Astrocyte (in vitro differentiated cells and primary cell): ENCODE measurements at regions not wholly inside any gene's neighbourhood (a gene's known extent, or its start where the extent isn't known, plus 50 kb on each side); places are given as distances from the start of the nearest gene placed in this dataset.

ENCODE experiments used
- DNase-seq: peaks from one replicate; pipeline ENCODE4 v3.0.0-alpha.2; 2010; ENCODE audit warnings: low read depth
- FAIRE-seq: peaks from 2 replicates; lab custom pipeline; 2011; peaks lifted over from hg19 to GRCh38; lab: Jason Lieb, UNC
- H2AFZ ChIP-seq: 2 replicates; pipeline ENCODE4 v1.6.0; 2012; ENCODE audit warnings: low read depth, low read length, inconsistent platforms
- H3K27ac ChIP-seq: 2 replicates; pipeline ENCODE4 v1.5.1; 2011; ENCODE audit warnings: low read depth, low read length, inconsistent platforms
- H3K27me3 ChIP-seq: 2 replicates; pipeline ENCODE4 v1.6.0; 2011; ENCODE audit warnings: low read length, inconsistent platforms; ENCODE audit not compliant: insufficient read depth
- H3K36me3 ChIP-seq: 2 replicates; pipeline ENCODE4 v1.5.1; 2011; ENCODE audit warnings: low read length, inconsistent platforms; ENCODE audit not compliant: insufficient read depth
- H3K4me1 ChIP-seq: 2 replicates; pipeline ENCODE4 v1.5.1; 2011; ENCODE audit warnings: low read length, inconsistent platforms; ENCODE audit not compliant: insufficient read depth
- H3K4me2 ChIP-seq: 2 replicates; pipeline ENCODE4 v1.6.0; 2012; ENCODE audit warnings: low read length, inconsistent platforms
- H3K4me3 ChIP-seq: 2 replicates; pipeline ENCODE4 v1.5.1; 2011; ENCODE audit warnings: low read depth, mild to moderate bottlenecking, low read length, inconsistent platforms; ENCODE audit not compliant: insufficient read depth
- H3K79me2 ChIP-seq: 2 replicates; pipeline ENCODE4 v1.6.0; 2012; ENCODE audit warnings: mild to moderate bottlenecking, low read length, inconsistent platforms; ENCODE audit not compliant: insufficient read depth
- H3K9ac ChIP-seq: 2 replicates; pipeline ENCODE4 v1.6.0; 2012; ENCODE audit warnings: mild to moderate bottlenecking, low read length, inconsistent platforms
- H3K9me3 ChIP-seq: 2 replicates; pipeline ENCODE4 v1.5.1; 2012; ENCODE audit warnings: low read depth, mild to moderate bottlenecking, low read length, inconsistent platforms; ENCODE audit not compliant: insufficient read depth
- H4K20me1 ChIP-seq: 2 replicates; pipeline ENCODE4 v1.6.0; 2012; ENCODE audit warnings: low read length, inconsistent platforms; ENCODE audit not compliant: insufficient read depth
- H3K27ac Mint-ChIP-seq: one replicate; pipeline ENCODE4 v1.8.0; 2021; ENCODE audit warnings: mild to moderate bottlenecking, mixed read lengths; ENCODE audit not compliant: unreplicated experiment
- H3K27me3 Mint-ChIP-seq: one replicate; pipeline ENCODE4 v1.8.0; 2021; ENCODE audit warnings: low read depth, mixed read lengths; ENCODE audit not compliant: unreplicated experiment
- H3K36me3 Mint-ChIP-seq: one replicate; pipeline ENCODE4 v1.8.0; 2021; ENCODE audit warnings: low read depth, mixed read lengths; ENCODE audit not compliant: unreplicated experiment
- H3K4me1 Mint-ChIP-seq: one replicate; pipeline ENCODE4 v1.8.0; 2021; ENCODE audit warnings: low read depth, mixed read lengths; ENCODE audit not compliant: unreplicated experiment
- H3K4me3 Mint-ChIP-seq: one replicate; pipeline ENCODE4 v1.8.0; 2021; ENCODE audit warnings: mild to moderate bottlenecking, moderate library complexity, mixed read lengths; ENCODE audit not compliant: unreplicated experiment
- H3K9me3 Mint-ChIP-seq: one replicate; pipeline ENCODE4 v1.8.0; 2021; ENCODE audit warnings: mild to moderate bottlenecking, mixed read lengths; ENCODE audit not compliant: unreplicated experiment
- EZH2 ChIP-seq: IDR thresholded peaks from 2 replicates; pipeline ENCODE4 v1.6.1; 2012; ENCODE audit warnings: mild to moderate bottlenecking, low read length, inconsistent platforms; ENCODE audit not compliant: insufficient read depth
- TF ChIP-seq, protein P1 (sequence below): IDR thresholded peaks from 2 replicates; pipeline ENCODE4 v1.5.1; 2011; ENCODE audit warnings: low read depth, mild to moderate bottlenecking, inconsistent platforms, low read length, moderate library complexity; ENCODE audit not compliant: insufficient read depth

DNA sequence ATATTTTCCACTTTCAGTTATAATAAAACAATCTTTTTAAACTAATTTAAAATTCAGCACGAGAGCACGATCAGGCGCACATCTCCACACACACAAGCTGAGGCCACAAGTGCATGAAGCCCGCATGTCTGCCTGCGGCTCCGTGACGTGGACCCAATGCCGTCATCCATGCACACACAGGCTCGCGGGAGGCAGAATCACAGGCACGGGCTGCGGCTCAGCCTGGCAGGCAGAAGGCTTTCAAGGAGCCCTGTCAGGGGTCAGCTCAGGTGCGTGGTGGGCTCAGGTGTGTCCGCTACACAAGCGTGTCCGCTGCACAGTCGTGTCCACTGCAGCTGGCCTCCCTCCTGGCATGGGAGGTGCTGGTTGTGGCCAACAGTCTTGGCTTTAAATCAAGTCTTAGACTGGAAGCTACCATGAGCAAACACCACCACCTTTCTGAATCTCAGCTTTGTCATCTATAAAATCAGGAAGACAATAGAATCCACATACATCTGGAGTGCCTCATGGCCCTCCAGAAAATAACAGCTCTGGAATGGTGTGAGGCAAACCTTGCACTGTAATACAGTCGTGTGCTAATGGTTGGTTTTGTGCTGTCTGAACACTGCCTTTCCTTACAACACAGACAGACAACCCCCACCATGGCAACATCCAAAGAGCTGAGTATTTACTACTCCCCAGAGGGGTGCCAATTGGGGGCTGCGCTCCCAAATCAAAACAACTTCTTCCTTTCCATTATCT is 210.1 kb downstream of the NDUFA10 start:
- H3K9me3 ChIP-seq: no peaks in the 10 kb centered on the region
- no peaks in the 10 kb centered on the region for H3K4me1 ChIP-seq
- no peak overlapping the region for H3K9ac ChIP-seq
- H3K27me3 ChIP-seq: no peaks in the 10 kb centered on the region
- peaks cover 31% of the 10 kb centered on the region for H3K27me3 Mint-ChIP-seq
- H3K4me2 ChIP-seq: no peak overlapping the region
- H4K20me1 ChIP-seq: no peaks in the 10 kb centered on the region
- H2AFZ ChIP-seq: no peak overlapping the region
- H3K27ac Mint-ChIP-seq: no peak overlapping the region
- H3K36me3 Mint-ChIP-seq: no peaks in the 10 kb centered on the region
- H3K4me3 Mint-ChIP-seq: no peak overlapping the region
- TF ChIP-seq, protein P1, sequence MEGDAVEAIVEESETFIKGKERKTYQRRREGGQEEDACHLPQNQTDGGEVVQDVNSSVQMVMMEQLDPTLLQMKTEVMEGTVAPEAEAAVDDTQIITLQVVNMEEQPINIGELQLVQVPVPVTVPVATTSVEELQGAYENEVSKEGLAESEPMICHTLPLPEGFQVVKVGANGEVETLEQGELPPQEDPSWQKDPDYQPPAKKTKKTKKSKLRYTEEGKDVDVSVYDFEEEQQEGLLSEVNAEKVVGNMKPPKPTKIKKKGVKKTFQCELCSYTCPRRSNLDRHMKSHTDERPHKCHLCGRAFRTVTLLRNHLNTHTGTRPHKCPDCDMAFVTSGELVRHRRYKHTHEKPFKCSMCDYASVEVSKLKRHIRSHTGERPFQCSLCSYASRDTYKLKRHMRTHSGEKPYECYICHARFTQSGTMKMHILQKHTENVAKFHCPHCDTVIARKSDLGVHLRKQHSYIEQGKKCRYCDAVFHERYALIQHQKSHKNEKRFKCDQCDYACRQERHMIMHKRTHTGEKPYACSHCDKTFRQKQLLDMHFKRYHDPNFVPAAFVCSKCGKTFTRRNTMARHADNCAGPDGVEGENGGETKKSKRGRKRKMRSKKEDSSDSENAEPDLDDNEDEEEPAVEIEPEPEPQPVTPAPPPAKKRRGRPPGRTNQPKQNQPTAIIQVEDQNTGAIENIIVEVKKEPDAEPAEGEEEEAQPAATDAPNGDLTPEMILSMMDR: no peak
- no peak for TF ChIP-seq EZH2
- DNase-seq (no peak), FAIRE-seq (no peak)
- no peak overlapping the region for H3K4me3 ChIP-seq
- H3K79me2 ChIP-seq: no peaks in the 10 kb centered on the region
- H3K36me3 ChIP-seq: no peaks in the 10 kb centered on the region
- H3K9me3 Mint-ChIP-seq: peaks cover 2% of the 10 kb centered on the region
- no peaks in the 10 kb centered on the region for H3K4me1 Mint-ChIP-seq
- no peak overlapping the region for H3K27ac ChIP-seq

- Histone ChIP-seq H3K4me1 (no peaks in the 10 kb centered on the region), H3K4me2 (no peak overlapping the region), H4K20me1 (no peaks in the 10 kb centered on the region), H3K27me3 (no peaks in the 10 kb centered on the region), H2AFZ (no peak overlapping the region), H3K36me3 (no peaks in the 10 kb centered on the region), H3K4me3 (no peak overlapping the region), H3K9ac (no peak overlapping the region), H3K27ac (no peak overlapping the region), H3K79me2 (no peaks in the 10 kb centered on the region), H3K9me3 (no peaks in the 10 kb centered on the region)
- DNase-seq (no peak), FAIRE-seq (no peak)
- peaks cover 30% of the 10 kb centered on the region for H3K27me3 Mint-ChIP-seq
- peaks cover 2% of the 10 kb centered on the region for H3K9me3 Mint-ChIP-seq
- no peak for TF ChIP-seq EZH2
- TF ChIP-seq, protein P1: no peak
- no peaks in the 10 kb centered on the region for H3K4me1 Mint-ChIP-seq
- no peak overlapping the region for H3K4me3 Mint-ChIP-seq
- H3K27ac Mint-ChIP-seq: no peak overlapping the region
- H3K36me3 Mint-ChIP-seq: no peaks in the 10 kb centered on the region
These were observed 210.9 kb downstream of the NDUFA10 start for GRCh38 chr2:239814116-239814860.
